ENCODE measurements at regions not wholly inside any gene's neighbourhood (a gene's known extent, or its start where the extent isn't known, plus 50 kb on each side); places are given as distances from the start of the nearest gene placed in this dataset.
"Not testable (repeated sequence)": the region's sequence is repeated elsewhere in the genome, so short reads cannot be mapped to it uniquely, and the experiment has no call there.

- H3K4me3 ChIP-seq (ENCODE audit: insufficient read depth, low read depth, low read length); H3K4me1 ChIP-seq (ENCODE audit: control insufficient read depth, insufficient read depth, low read length); H3K27me3 ChIP-seq (ENCODE audit: control insufficient read depth, insufficient read depth, low read length, poor library complexity, severe bottlenecking); H3K27ac ChIP-seq (ENCODE audit: insufficient read depth, low read depth, low read length, poor library complexity, severe bottlenecking); H3K36me3 ChIP-seq (ENCODE audit: control insufficient read depth, insufficient read depth, low read length); H3K9me3 ChIP-seq (ENCODE audit: control insufficient read depth, low read length): not testable (repeated sequence)
- WGBS, 2 experiments: 91 to 95% methylated on average over 5 of the region's 5 CpGs
Measured at GRCh38 chr15:31724903-31725302, 305.4 kb upstream of the CHRNA7 start.

- H3K27ac ChIP-seq (ENCODE audit: insufficient read depth, low read depth, low read length, poor library complexity, severe bottlenecking); H3K4me1 ChIP-seq (ENCODE audit: control insufficient read depth, insufficient read depth, low read length); H3K36me3 ChIP-seq (ENCODE audit: control insufficient read depth, insufficient read depth, low read length); H3K27me3 ChIP-seq (ENCODE audit: control insufficient read depth, insufficient read depth, low read length, poor library complexity, severe bottlenecking); H3K4me3 ChIP-seq (ENCODE audit: insufficient read depth, low read depth, low read length); H3K9me3 ChIP-seq (ENCODE audit: control insufficient read depth, low read length): not testable (repeated sequence)
- 90 to 100% methylated on average over 1 to 3 of the region's 3 CpGs for WGBS, 2 experiments
Measured at GRCh38 chr15:31725619-31726018, 304.7 kb upstream of the CHRNA7 start.

DNA sequence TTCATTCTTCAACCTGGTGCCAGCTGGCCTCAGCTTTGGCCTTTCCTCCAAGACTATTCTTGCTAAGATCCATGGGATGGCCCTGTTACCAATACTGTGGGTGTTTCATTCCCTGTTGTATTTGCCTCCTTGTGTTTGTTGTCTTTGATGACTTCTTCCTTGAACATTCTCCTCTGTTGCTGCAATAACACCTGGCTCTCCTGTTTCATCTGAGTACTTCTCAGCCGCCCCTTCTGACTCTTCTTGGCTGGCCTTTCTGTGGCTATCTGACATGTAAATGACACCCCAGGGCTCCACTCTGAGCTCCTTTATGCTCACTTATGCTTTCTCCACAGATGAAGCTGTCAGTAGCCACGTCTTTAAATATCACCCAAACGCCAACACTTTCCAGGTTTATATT is 302.7 kb upstream of the CHRNA7 start:
- H3K4me1 ChIP-seq (ENCODE audit: control insufficient read depth, insufficient read depth, low read length): no peaks in the 10 kb centered on the region
- H3K9me3 ChIP-seq (ENCODE audit: control insufficient read depth, low read length): no peaks in the 10 kb centered on the region
- WGBS, 2 experiments: 60 to 71% methylated on average over 3 of the region's 3 CpGs

DNA sequence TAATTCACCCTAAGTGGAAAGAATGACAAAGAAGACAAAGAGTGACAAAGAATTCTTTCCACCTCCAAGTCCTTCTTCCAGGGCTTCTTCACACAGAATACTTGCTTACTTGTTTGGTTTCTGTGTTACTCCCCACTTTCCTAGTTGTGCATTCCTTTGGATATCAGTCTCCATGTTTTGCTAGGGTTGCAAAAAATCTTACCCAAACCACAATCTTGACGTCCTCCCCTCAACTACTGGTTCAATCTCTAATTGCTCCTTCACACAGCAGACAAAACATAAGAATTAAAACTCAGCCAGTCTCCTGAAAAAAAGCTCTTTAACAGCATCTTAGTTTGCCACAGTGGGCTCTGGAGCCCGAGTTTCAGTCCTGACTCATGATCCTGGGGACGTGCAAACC is 297.6 kb upstream of the CHRNA7 start:
- no peaks in the 10 kb centered on the region for H3K36me3 ChIP-seq (ENCODE audit: control insufficient read depth, insufficient read depth, low read length)
- H3K4me1 ChIP-seq (ENCODE audit: control insufficient read depth, insufficient read depth, low read length): no peaks in the 10 kb centered on the region
- WGBS, 2 experiments: 82 to 86% methylated on average over 2 to 3 of the region's 3 CpGs
- no peaks in the 10 kb centered on the region for H3K9me3 ChIP-seq (ENCODE audit: control insufficient read depth, low read length)
- no peaks in the 10 kb centered on the region for H3K27me3 ChIP-seq (ENCODE audit: control insufficient read depth, insufficient read depth, low read length, poor library complexity, severe bottlenecking)
- no peak overlapping the region for H3K27ac ChIP-seq (ENCODE audit: insufficient read depth, low read depth, low read length, poor library complexity, severe bottlenecking)
- H3K4me3 ChIP-seq (ENCODE audit: insufficient read depth, low read depth, low read length): no peak overlapping the region

More for the DNA sequence above, 302.7 kb upstream of the CHRNA7 start:
- Histone ChIP-seq H3K4me3 (ENCODE audit: insufficient read depth, low read depth, low read length) (no peak overlapping the region), H3K27me3 (ENCODE audit: control insufficient read depth, insufficient read depth, low read length, poor library complexity, severe bottlenecking) (no peaks in the 10 kb centered on the region), H3K36me3 (ENCODE audit: control insufficient read depth, insufficient read depth, low read length) (no peaks in the 10 kb centered on the region), H3K27ac (ENCODE audit: insufficient read depth, low read depth, low read length, poor library complexity, severe bottlenecking) (no peak overlapping the region)

DNA sequence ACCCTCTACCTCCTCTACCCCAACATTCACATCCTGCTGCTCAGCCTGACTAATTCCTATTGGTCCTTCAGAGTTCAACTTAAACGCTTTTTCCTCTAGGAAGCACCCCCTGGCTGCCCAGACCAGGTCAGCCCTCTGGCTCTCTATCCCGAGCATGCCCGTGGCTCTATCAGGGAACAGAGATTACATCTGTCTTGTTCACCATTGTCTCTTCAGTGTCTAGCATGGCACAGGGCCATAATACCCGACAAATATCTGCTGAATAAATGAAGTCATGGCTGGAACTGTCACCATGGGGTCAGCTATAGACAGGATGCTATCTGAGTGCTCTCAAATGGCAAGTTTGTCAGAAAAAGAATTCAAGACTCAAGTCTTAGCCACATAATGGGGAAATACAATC is 296.9 kb upstream of the CHRNA7 start:
- Histone ChIP-seq H3K9me3 (ENCODE audit: control insufficient read depth, low read length) (no peaks in the 10 kb centered on the region), H3K4me3 (ENCODE audit: insufficient read depth, low read depth, low read length) (no peak overlapping the region), H3K27ac (ENCODE audit: insufficient read depth, low read depth, low read length, poor library complexity, severe bottlenecking) (no peak overlapping the region), H3K4me1 (ENCODE audit: control insufficient read depth, insufficient read depth, low read length) (no peaks in the 10 kb centered on the region), H3K36me3 (ENCODE audit: control insufficient read depth, insufficient read depth, low read length) (no peaks in the 10 kb centered on the region), H3K27me3 (ENCODE audit: control insufficient read depth, insufficient read depth, low read length, poor library complexity, severe bottlenecking) (no peaks in the 10 kb centered on the region)
- 90 to 92% methylated on average over 4 of the region's 4 CpGs for WGBS, 2 experiments

GRCh38 chr15:31740203-31740602 is 290.1 kb upstream of the CHRNA7 start:
- H3K4me1 ChIP-seq (ENCODE audit: control insufficient read depth, insufficient read depth, low read length): no peaks in the 10 kb centered on the region
- H3K27ac ChIP-seq (ENCODE audit: insufficient read depth, low read depth, low read length, poor library complexity, severe bottlenecking): no peak overlapping the region
- H3K36me3 ChIP-seq (ENCODE audit: control insufficient read depth, insufficient read depth, low read length): no peaks in the 10 kb centered on the region
- no peaks in the 10 kb centered on the region for H3K27me3 ChIP-seq (ENCODE audit: control insufficient read depth, insufficient read depth, low read length, poor library complexity, severe bottlenecking)
- 64 to 72% methylated on average over 9 of the region's 9 CpGs for WGBS, 2 experiments
- no peaks in the 10 kb centered on the region for H3K9me3 ChIP-seq (ENCODE audit: control insufficient read depth, low read length)
- H3K4me3 ChIP-seq (ENCODE audit: insufficient read depth, low read depth, low read length): no peak overlapping the region

GRCh38 chr15:31745841-31746240 is 284.5 kb upstream of the CHRNA7 start:
- Histone ChIP-seq H3K27me3 (ENCODE audit: control insufficient read depth, insufficient read depth, low read length, poor library complexity, severe bottlenecking) (no peaks in the 10 kb centered on the region), H3K27ac (ENCODE audit: insufficient read depth, low read depth, low read length, poor library complexity, severe bottlenecking) (no peak overlapping the region), H3K36me3 (ENCODE audit: control insufficient read depth, insufficient read depth, low read length) (no peaks in the 10 kb centered on the region), H3K9me3 (ENCODE audit: control insufficient read depth, low read length) (no peaks in the 10 kb centered on the region), H3K4me3 (ENCODE audit: insufficient read depth, low read depth, low read length) (no peak overlapping the region), H3K4me1 (ENCODE audit: control insufficient read depth, insufficient read depth, low read length) (no peaks in the 10 kb centered on the region)

GRCh38 chr15:31752065-31752762 is 278.1 kb upstream of the CHRNA7 start:
- Histone ChIP-seq H3K27me3 (ENCODE audit: control insufficient read depth, insufficient read depth, low read length, poor library complexity, severe bottlenecking) (no peaks in the 10 kb centered on the region), H3K36me3 (ENCODE audit: control insufficient read depth, insufficient read depth, low read length) (no peaks in the 10 kb centered on the region), H3K9me3 (ENCODE audit: control insufficient read depth, low read length) (no peaks in the 10 kb centered on the region), H3K27ac (ENCODE audit: insufficient read depth, low read depth, low read length, poor library complexity, severe bottlenecking) (no peak overlapping the region), H3K4me3 (ENCODE audit: insufficient read depth, low read depth, low read length) (no peak overlapping the region), H3K4me1 (ENCODE audit: control insufficient read depth, insufficient read depth, low read length) (no peaks in the 10 kb centered on the region)
- 95 to 100% methylated on average over 1 to 2 of the region's 2 CpGs for WGBS, 2 experiments

DNA sequence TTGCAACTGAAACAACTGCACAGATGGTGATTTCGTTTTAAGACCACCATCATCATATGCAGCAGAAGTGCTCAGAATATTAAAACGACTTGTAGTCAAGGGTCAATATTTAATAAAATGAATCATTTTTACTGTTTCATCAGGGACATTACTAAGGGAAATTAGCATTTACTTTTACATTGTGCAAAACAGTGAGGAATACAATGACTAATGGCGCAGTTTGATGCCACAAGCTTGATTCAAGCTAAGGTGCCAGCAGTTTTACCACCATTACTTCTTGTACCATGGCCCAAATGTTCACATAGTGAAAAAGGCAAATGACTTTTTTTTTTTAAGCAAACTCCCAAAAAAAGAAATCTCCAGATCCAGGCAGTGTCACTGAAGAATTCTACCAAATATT is 277.4 kb upstream of the CHRNA7 start:
- WGBS, 2 experiments: 92 to 94% methylated on average over 3 of the region's 3 CpGs
- Histone ChIP-seq H3K36me3 (ENCODE audit: control insufficient read depth, insufficient read depth, low read length) (no peaks in the 10 kb centered on the region), H3K9me3 (ENCODE audit: control insufficient read depth, low read length) (no peaks in the 10 kb centered on the region), H3K27ac (ENCODE audit: insufficient read depth, low read depth, low read length, poor library complexity, severe bottlenecking) (no peak overlapping the region), H3K27me3 (ENCODE audit: control insufficient read depth, insufficient read depth, low read length, poor library complexity, severe bottlenecking) (no peaks in the 10 kb centered on the region), H3K4me1 (ENCODE audit: control insufficient read depth, insufficient read depth, low read length) (no peaks in the 10 kb centered on the region), H3K4me3 (ENCODE audit: insufficient read depth, low read depth, low read length) (no peak overlapping the region)

DNA sequence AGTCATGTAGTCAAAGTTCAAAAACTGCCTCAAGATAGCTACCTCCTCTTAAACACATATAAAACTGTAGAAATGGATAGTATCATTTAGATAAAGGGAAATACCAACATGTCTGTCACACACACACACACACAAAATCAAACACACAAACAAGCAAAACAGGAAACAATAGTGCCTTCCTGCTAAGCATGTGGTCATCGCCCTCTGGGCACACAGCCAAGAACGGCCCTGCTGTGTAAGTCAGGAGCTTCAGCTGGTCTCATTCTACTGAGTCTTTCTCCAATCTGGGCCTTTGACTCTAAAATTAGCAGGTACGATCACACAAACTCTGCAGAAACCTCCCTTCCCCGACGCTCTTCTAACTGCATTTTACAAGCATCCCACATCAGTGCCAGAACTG is 272.2 kb upstream of the CHRNA7 start:
- no peaks in the 10 kb centered on the region for H3K9me3 ChIP-seq (ENCODE audit: control insufficient read depth, low read length)
- no peaks in the 10 kb centered on the region for H3K4me1 ChIP-seq (ENCODE audit: control insufficient read depth, insufficient read depth, low read length)
- no peaks in the 10 kb centered on the region for H3K36me3 ChIP-seq (ENCODE audit: control insufficient read depth, insufficient read depth, low read length)
- no peaks in the 10 kb centered on the region for H3K27me3 ChIP-seq (ENCODE audit: control insufficient read depth, insufficient read depth, low read length, poor library complexity, severe bottlenecking)
- no peak overlapping the region for H3K27ac ChIP-seq (ENCODE audit: insufficient read depth, low read depth, low read length, poor library complexity, severe bottlenecking)
- no peak overlapping the region for H3K4me3 ChIP-seq (ENCODE audit: insufficient read depth, low read depth, low read length)
- WGBS, 2 experiments: 86 to 87% methylated on average over 5 of the region's 5 CpGs

- Histone ChIP-seq H3K9me3 (ENCODE audit: control insufficient read depth, low read length) (no peaks in the 10 kb centered on the region), H3K4me3 (ENCODE audit: insufficient read depth, low read depth, low read length) (no peak overlapping the region), H3K27ac (ENCODE audit: insufficient read depth, low read depth, low read length, poor library complexity, severe bottlenecking) (no peak overlapping the region), H3K4me1 (ENCODE audit: control insufficient read depth, insufficient read depth, low read length) (no peaks in the 10 kb centered on the region), H3K27me3 (ENCODE audit: control insufficient read depth, insufficient read depth, low read length, poor library complexity, severe bottlenecking) (no peaks in the 10 kb centered on the region), H3K36me3 (ENCODE audit: control insufficient read depth, insufficient read depth, low read length) (no peaks in the 10 kb centered on the region)
- 96 to 98% methylated on average over 11 to 13 of the region's 13 CpGs for WGBS, 2 experiments
Measured at GRCh38 chr15:31768055-31768454, 262.3 kb upstream of the CHRNA7 start.
